ENCODE measurements at regions not wholly inside any gene's neighbourhood (a gene's known extent, or its start where the extent isn't known, plus 50 kb on each side); places are given as distances from the start of the nearest gene placed in this dataset.
A peak's percentile ranks its signal among the peaks of the same experiment; 100 is the strongest.

GRCh38 chr9:83154087-83154736 is 91.3 kb upstream of the RASEF start:
- H3K4me3 ChIP-seq, result no peak overlapping the region
- peak overlapping the region; percentile 29; the same call in 1 of the 2 replicates for H3K4me2 ChIP-seq
- BruUV-seq (replicated peaks), result no TSS peak
- H3K36me3 ChIP-seq (ENCODE audit: low read depth), result no peaks in the 10 kb centered on the region
- intact Hi-C loops (cut with micrococcal nuclease; ENCODE audit: unreplicated experiment), result loop anchor here (1.0 kb wide), 1 partner anchor 91 kb away; the partner anchor contains the start of gene RASEF
- no peaks in the 10 kb centered on the region for H3K9me3 ChIP-seq (ENCODE audit: insufficient read depth, low read depth)
- peaks cover 6% of the 10 kb centered on the region; the same call in 1 of the 2 replicates for H3F3A ChIP-seq (ENCODE audit: insufficient read depth, low read depth)
- DNase-seq, result peak; percentile 39 to 47
- H3K79me2 ChIP-seq (ENCODE audit: low read depth), result no peaks in the 10 kb centered on the region
- no peak for TF ChIP-seq CTCF (conservative IDR thresholded peaks at IDR 0.05)
- no peak for TF ChIP-seq EZH2 (IDR thresholded peaks at IDR 0.05; ENCODE audit: low read depth)
- H4K20me1 ChIP-seq (ENCODE audit: insufficient read depth), result no peaks in the 10 kb centered on the region
- CTCF ChIA-PET, result no interaction called here
- peaks cover 18% of the 10 kb centered on the region for H3K4me1 ChIP-seq (replicated peaks; ENCODE audit: insufficient read depth)
- H3K27ac ChIP-seq, result peak overlapping the region; percentile 24; the same call in 1 of the 2 replicates
- no peaks in the 10 kb centered on the region for H3K27me3 ChIP-seq (ENCODE audit: insufficient read depth, low read depth)
- H3K9me2 ChIP-seq (ENCODE audit: insufficient read depth), result no peaks in the 10 kb centered on the region
- no peak overlapping the region for H2AFZ ChIP-seq
- POLR2A ChIA-PET (ENCODE audit: unreplicated experiment), result interaction anchor here (0.7 kb wide), 1 partner anchor 12 kb away, joined by 3 read pairs; no protein-coding TSS in a partner anchor

- ChIA-PET POLR2A (ENCODE audit: unreplicated experiment) (interaction anchor here (0.6 to 0.7 kb wide), 2 partner anchors 88 to 1004 kb away, joined by 4 read pairs; no protein-coding TSS in a partner anchor), CTCF (no interaction called here)
- Histone ChIP-seq H3F3A (ENCODE audit: insufficient read depth, low read depth) (peaks cover 6% of the 10 kb centered on the region; the same call in 1 of the 2 replicates), H3K9me2 (ENCODE audit: insufficient read depth) (no peaks in the 10 kb centered on the region), H3K4me1 (replicated peaks; ENCODE audit: insufficient read depth) (peaks cover 18% of the 10 kb centered on the region), H3K27ac (no peak overlapping the region), H3K36me3 (ENCODE audit: low read depth) (no peaks in the 10 kb centered on the region), H3K4me3 (no peak overlapping the region), H3K27me3 (ENCODE audit: insufficient read depth, low read depth) (no peaks in the 10 kb centered on the region), H3K79me2 (ENCODE audit: low read depth) (no peaks in the 10 kb centered on the region), H3K4me2 (no peak overlapping the region), H2AFZ (no peak overlapping the region), H3K9me3 (ENCODE audit: insufficient read depth, low read depth) (no peaks in the 10 kb centered on the region), H4K20me1 (ENCODE audit: insufficient read depth) (no peaks in the 10 kb centered on the region)
- DNase-seq, result no peak
- no TSS peak for BruUV-seq (replicated peaks)
- intact Hi-C loops (cut with micrococcal nuclease; ENCODE audit: unreplicated experiment), result no loop called here
- TF ChIP-seq CTCF (conservative IDR thresholded peaks at IDR 0.05) (no peak), EZH2 (IDR thresholded peaks at IDR 0.05; ENCODE audit: low read depth) (no peak)
Measured at GRCh38 chr9:83153030-83153429, 90.1 kb upstream of the RASEF start.

- Histone ChIP-seq H4K20me1 (ENCODE audit: insufficient read depth) (no peaks in the 10 kb centered on the region), H3K4me3 (no peak overlapping the region), H3K9me2 (ENCODE audit: insufficient read depth) (no peaks in the 10 kb centered on the region), H3K9me3 (ENCODE audit: insufficient read depth, low read depth) (no peaks in the 10 kb centered on the region), H3K27me3 (ENCODE audit: insufficient read depth, low read depth) (no peaks in the 10 kb centered on the region), H3K27ac (no peak overlapping the region), H3K4me2 (no peak overlapping the region), H3F3A (ENCODE audit: insufficient read depth, low read depth) (peaks cover 6% of the 10 kb centered on the region; the same call in 1 of the 2 replicates), H3K4me1 (replicated peaks; ENCODE audit: insufficient read depth) (peaks cover 18% of the 10 kb centered on the region), H2AFZ (no peak overlapping the region), H3K79me2 (ENCODE audit: low read depth) (no peaks in the 10 kb centered on the region), H3K36me3 (ENCODE audit: low read depth) (no peaks in the 10 kb centered on the region)
- ChIA-PET CTCF (no interaction called here), POLR2A (ENCODE audit: unreplicated experiment) (no interaction called here)
- TF ChIP-seq EZH2 (IDR thresholded peaks at IDR 0.05; ENCODE audit: low read depth), result no peak
- TF ChIP-seq CTCF (conservative IDR thresholded peaks at IDR 0.05), result no peak
- intact Hi-C loops (cut with micrococcal nuclease; ENCODE audit: unreplicated experiment), result no loop called here
- BruUV-seq (replicated peaks), result no TSS peak
- no peak for DNase-seq
Measured at GRCh38 chr9:83151627-83152137, 88.7 kb upstream of the RASEF start.

Measured in PC-9 (cell line).